IMR-90 (cell line): ENCODE measurements at regions not wholly inside any gene's neighbourhood (a gene's known extent, or its start where the extent isn't known, plus 50 kb on each side); places are given as distances from the start of the nearest gene placed in this dataset.

ENCODE experiments used
- BHLHE40 ChIP-seq: fragments of 150-350 bp; IDR thresholded peaks from 2 replicates; pipeline ENCODE4 v1.6.1; 2016; ENCODE audit warnings: mild to moderate bottlenecking, low read depth, low read length
- POLR2A ChIP-seq: IDR thresholded peaks from 2 replicates; pipeline ENCODE4 v1.6.1; 2012; ENCODE audit warnings: mild to moderate bottlenecking, low read depth, low read length
- RAD21 ChIP-seq: IDR thresholded peaks from 2 replicates; pipeline ENCODE4 v1.6.1; 2012; ENCODE audit warnings: low read length, improper control_type of control experiment
- TF ChIP-seq, protein P1 (sequence below): conservative IDR thresholded peaks from 2 replicates; pipeline ENCODE4 v1.5.1; 2012; ENCODE audit warnings: mild to moderate bottlenecking, low read depth, low read length, improper control_type of control experiment

DNA sequence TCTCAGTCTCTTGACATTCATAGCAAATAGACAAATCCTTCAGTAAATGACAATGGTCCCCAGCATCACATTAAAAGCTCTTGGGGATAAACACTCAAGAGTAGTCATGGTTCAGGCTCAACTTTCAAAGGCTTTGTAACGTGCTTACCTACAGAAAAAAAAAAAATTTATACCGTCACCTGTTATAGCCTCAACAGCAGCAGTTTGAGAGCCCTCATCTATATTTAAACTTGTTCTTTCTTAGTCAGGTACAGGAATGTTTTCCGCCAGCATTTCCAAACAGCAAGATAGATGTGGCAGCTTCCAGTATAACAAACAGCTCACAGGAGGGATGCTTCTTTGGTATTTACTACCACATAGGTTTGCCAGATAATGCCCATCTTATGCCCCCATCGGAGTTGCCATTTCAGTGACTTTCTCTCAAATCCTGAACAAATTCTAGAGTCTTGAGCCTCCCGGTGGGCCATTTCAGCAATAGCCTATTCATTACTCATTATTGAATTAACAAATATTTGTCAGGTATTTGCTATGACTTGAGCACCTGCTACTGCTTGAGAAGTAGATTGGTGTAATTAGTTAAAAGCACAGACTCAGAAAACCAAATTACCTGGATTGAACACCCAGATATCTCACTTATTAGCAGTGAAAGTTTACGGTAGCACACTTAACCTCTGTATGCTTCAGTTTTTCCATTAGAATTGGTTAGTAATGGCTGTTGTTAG, 470.0 kb downstream of the EBF1 start:
- TF ChIP-seq BHLHE40 = no peak
- TF ChIP-seq, protein P1, sequence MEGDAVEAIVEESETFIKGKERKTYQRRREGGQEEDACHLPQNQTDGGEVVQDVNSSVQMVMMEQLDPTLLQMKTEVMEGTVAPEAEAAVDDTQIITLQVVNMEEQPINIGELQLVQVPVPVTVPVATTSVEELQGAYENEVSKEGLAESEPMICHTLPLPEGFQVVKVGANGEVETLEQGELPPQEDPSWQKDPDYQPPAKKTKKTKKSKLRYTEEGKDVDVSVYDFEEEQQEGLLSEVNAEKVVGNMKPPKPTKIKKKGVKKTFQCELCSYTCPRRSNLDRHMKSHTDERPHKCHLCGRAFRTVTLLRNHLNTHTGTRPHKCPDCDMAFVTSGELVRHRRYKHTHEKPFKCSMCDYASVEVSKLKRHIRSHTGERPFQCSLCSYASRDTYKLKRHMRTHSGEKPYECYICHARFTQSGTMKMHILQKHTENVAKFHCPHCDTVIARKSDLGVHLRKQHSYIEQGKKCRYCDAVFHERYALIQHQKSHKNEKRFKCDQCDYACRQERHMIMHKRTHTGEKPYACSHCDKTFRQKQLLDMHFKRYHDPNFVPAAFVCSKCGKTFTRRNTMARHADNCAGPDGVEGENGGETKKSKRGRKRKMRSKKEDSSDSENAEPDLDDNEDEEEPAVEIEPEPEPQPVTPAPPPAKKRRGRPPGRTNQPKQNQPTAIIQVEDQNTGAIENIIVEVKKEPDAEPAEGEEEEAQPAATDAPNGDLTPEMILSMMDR = no peak
- no peak for TF ChIP-seq RAD21
- no peak for TF ChIP-seq POLR2A
